ENCODE measurements at regions not wholly inside any gene's neighbourhood (a gene's known extent, or its start where the extent isn't known, plus 50 kb on each side); places are given as distances from the start of the nearest gene placed in this dataset.

- H4K20me1 ChIP-seq (ENCODE audit: insufficient read depth, low read length), result no peaks in the 10 kb centered on the region
- no peak overlapping the region for H2AFZ ChIP-seq (ENCODE audit: low read length)
- no peaks in the 10 kb centered on the region for H3K36me3 ChIP-seq (ENCODE audit: insufficient read depth, low read length)
- H3K4me1 ChIP-seq (ENCODE audit: insufficient read depth, low read length), result no peaks in the 10 kb centered on the region
- TF ChIP-seq CTCF (IDR thresholded peaks at IDR 0.05; ENCODE audit: extremely low read depth, low read depth, low read length), result no peak
- H3K79me2 ChIP-seq (ENCODE audit: insufficient read depth, low read length), result no peaks in the 10 kb centered on the region
- H3K27me3 ChIP-seq (ENCODE audit: insufficient read depth, low read length), result no peaks in the 10 kb centered on the region
- DNase-seq (ENCODE audit: insufficient read length, low spot score, missing footprints), result no peak
- H3K9me3 ChIP-seq (ENCODE audit: low read depth, low read length), result no peaks in the 10 kb centered on the region
- no peak overlapping the region for H3K4me3 ChIP-seq (ENCODE audit: insufficient read depth, low read length)
- no peak overlapping the region for H3K4me2 ChIP-seq (ENCODE audit: insufficient read depth, low read length)
- no peak overlapping the region for H3K27ac ChIP-seq (ENCODE audit: low read depth, low read length)
These were observed 414.8 kb downstream of the GADD45G start for GRCh38 chr9:90019626-90020025.

GRCh38 chr9:90020276-90020871 lies 415.6 kb downstream of the GADD45G start:
- no peak overlapping the region for H3K4me2 ChIP-seq (ENCODE audit: insufficient read depth, low read length)
- no peak overlapping the region for H2AFZ ChIP-seq (ENCODE audit: low read length)
- no peaks in the 10 kb centered on the region for H3K79me2 ChIP-seq (ENCODE audit: insufficient read depth, low read length)
- H3K27ac ChIP-seq (ENCODE audit: low read depth, low read length), result no peak overlapping the region
- TF ChIP-seq CTCF (IDR thresholded peaks at IDR 0.05; ENCODE audit: extremely low read depth, low read depth, low read length), result no peak
- H3K36me3 ChIP-seq (ENCODE audit: insufficient read depth, low read length), result no peaks in the 10 kb centered on the region
- H3K4me1 ChIP-seq (ENCODE audit: insufficient read depth, low read length), result no peaks in the 10 kb centered on the region
- no peaks in the 10 kb centered on the region for H3K27me3 ChIP-seq (ENCODE audit: insufficient read depth, low read length)
- no peak for DNase-seq (ENCODE audit: insufficient read length, low spot score, missing footprints)
- no peaks in the 10 kb centered on the region for H3K9me3 ChIP-seq (ENCODE audit: low read depth, low read length)
- H3K4me3 ChIP-seq (ENCODE audit: insufficient read depth, low read length), result no peak overlapping the region
- H4K20me1 ChIP-seq (ENCODE audit: insufficient read depth, low read length), result no peaks in the 10 kb centered on the region

GRCh38 chr9:90021216-90021906 lies 416.5 kb downstream of the GADD45G start:
- Histone ChIP-seq H3K79me2 (ENCODE audit: insufficient read depth, low read length) (no peaks in the 10 kb centered on the region), H3K27ac (ENCODE audit: low read depth, low read length) (no peak overlapping the region), H3K4me3 (ENCODE audit: insufficient read depth, low read length) (no peak overlapping the region), H2AFZ (ENCODE audit: low read length) (no peak overlapping the region), H3K36me3 (ENCODE audit: insufficient read depth, low read length) (no peaks in the 10 kb centered on the region), H4K20me1 (ENCODE audit: insufficient read depth, low read length) (no peaks in the 10 kb centered on the region), H3K27me3 (ENCODE audit: insufficient read depth, low read length) (no peaks in the 10 kb centered on the region), H3K4me1 (ENCODE audit: insufficient read depth, low read length) (no peaks in the 10 kb centered on the region), H3K4me2 (ENCODE audit: insufficient read depth, low read length) (no peak overlapping the region), H3K9me3 (ENCODE audit: low read depth, low read length) (no peaks in the 10 kb centered on the region)
- no peak for DNase-seq (ENCODE audit: insufficient read length, low spot score, missing footprints)
- no peak for TF ChIP-seq CTCF (IDR thresholded peaks at IDR 0.05; ENCODE audit: extremely low read depth, low read depth, low read length)

- H3K27me3 ChIP-seq (ENCODE audit: insufficient read depth, low read length), result no peaks in the 10 kb centered on the region
- no peak overlapping the region for H3K27ac ChIP-seq (ENCODE audit: low read depth, low read length)
- H4K20me1 ChIP-seq (ENCODE audit: insufficient read depth, low read length), result no peaks in the 10 kb centered on the region
- TF ChIP-seq CTCF (IDR thresholded peaks at IDR 0.05; ENCODE audit: extremely low read depth, low read depth, low read length), result no peak
- H3K9me3 ChIP-seq (ENCODE audit: low read depth, low read length), result no peaks in the 10 kb centered on the region
- no peak overlapping the region for H3K4me2 ChIP-seq (ENCODE audit: insufficient read depth, low read length)
- H3K79me2 ChIP-seq (ENCODE audit: insufficient read depth, low read length), result no peaks in the 10 kb centered on the region
- no peaks in the 10 kb centered on the region for H3K4me1 ChIP-seq (ENCODE audit: insufficient read depth, low read length)
- H3K4me3 ChIP-seq (ENCODE audit: insufficient read depth, low read length), result no peak overlapping the region
- DNase-seq (ENCODE audit: insufficient read length, low spot score, missing footprints), result no peak
- no peaks in the 10 kb centered on the region for H3K36me3 ChIP-seq (ENCODE audit: insufficient read depth, low read length)
- H2AFZ ChIP-seq (ENCODE audit: low read length), result no peak overlapping the region
These were observed 417.7 kb downstream of the GADD45G start for GRCh38 chr9:90022474-90022873.
